Activated naive CD4-positive, alpha-beta T cell treated with Interleukin-2 at 50 U/mL for 16 hours (primary cell): ENCODE measurements at regions not wholly inside any gene's neighbourhood (a gene's known extent, or its start where the extent isn't known, plus 50 kb on each side); places are given as distances from the start of the nearest gene placed in this dataset.
"Not testable (repeated sequence)": the region's sequence is repeated elsewhere in the genome, so short reads cannot be mapped to it uniquely, and the experiment has no call there.

Experiments used
- DNase-seq: peaks from one replicate; pipeline ENCODE4 v3.0.0-alpha.2; 2020

DNA sequence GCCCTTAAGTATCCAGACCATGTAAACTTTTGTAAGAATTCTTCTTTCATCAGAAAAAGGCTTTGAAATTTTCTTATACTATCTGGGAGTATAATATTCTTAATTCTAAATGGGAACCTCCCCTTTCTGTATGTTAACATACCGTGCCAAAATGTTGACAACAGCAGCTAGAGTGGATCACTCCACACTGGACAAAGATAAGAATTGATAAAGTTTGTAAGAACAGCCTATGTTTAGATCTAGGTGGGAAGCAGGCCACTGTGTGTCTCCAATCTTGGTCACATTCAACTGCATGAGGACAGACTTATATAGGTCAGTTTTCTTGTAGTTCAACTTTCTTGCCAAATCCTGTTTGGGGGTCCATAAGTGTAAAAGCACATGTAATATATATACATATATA is 235.7 kb downstream of the RPIA start:
- DNase-seq = no peak

DNA sequence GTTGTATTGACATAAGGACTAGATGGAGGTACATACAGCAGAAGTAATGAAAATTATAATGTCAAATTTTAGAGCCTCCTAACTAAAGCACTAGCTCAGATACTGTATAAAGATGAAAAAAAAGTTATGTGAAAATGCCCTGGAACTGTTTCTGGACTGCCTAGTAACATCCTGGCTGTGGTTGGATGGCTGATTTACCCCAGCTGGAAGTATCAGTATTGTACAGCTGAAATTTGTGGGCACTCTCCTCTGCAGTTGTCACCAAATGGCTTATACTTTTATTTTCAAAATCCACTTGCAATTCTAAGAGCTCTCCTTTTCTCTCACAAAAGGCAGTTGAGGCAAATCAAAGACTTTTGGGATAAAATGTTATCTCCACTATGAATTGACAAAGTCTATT is 239.2 kb downstream of the RPIA start:
- no peak for DNase-seq

DNA sequence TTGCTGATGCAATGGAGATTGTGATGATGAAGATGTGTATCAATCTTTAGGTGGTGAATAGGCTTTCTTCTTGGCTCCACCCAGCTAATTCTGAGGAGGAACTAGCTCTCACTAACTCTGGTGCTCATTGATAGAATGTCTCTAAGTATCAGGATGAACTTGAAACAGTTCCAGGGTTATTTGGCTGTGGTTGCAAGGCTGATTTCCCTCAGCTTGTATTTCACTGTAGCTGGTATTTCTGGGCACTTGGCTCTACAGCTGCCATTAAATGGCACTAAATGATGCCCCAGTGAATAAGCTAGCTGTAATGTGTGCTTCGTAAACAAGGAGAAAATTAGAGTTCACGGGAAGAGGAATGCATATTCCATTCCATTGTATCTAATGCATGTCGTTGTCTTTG is 241.2 kb downstream of the RPIA start:
- DNase-seq = no peak

GRCh38 chr2:88933091-88933490 is 241.6 kb downstream of the RPIA start:
- no peak for DNase-seq

DNA sequence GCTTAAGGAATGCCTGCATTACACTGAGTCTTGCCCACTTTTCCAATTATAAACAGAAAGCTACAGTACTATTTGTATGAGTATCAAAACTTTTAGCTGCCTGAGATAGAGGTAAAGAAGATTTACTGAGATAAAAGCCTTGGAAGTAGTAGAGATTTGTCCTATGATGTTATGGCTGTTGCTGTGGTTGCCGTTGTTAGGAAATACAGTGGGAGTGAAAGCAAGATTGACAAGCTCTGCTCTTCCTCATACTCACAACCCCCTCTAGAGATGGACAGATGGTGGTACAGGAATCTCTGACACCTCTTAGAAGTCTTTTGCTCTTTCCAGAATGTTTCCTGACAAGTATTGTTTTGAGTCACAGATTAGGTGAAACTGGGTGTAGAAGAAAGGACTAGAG is 242.5 kb downstream of the RPIA start:
- no peak for DNase-seq

DNA sequence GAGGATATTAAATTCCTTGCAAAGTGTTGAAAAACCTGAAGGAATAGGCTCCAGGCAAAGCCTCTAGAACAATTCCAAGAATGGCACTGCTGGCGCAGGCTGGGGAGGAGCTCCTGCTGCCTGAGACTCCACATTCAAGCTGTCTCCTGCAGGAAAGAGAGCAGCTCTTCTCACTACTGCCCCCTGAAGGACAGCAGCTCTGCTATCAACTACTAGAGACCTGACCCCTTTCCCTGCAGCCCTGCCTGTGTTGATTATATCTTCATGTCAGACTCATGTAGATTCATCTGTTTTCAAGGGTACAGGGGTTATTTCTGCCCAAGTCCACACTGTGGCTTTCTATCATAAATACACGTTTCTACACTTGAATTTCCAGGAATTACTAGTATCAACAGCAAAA is 249.7 kb downstream of the RPIA start:
- not testable (repeated sequence) for DNase-seq

DNA sequence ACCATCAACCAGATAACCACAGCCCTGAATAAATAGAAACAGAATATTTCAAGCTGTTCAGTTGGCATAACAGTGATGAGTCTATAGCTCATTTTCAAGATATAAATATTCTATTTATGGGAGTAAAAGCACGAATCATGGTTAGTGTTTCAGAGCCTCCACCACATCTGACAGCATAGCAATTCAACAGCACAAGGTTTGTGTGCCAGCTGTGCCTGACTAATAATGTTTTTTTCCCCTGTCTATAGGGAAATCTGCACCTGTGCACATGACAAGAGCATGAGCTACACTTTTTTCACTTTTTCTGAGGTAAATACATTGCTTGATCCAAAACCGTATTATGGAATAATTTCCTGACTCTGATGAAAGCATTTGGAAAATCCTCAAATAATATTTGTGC is 251.3 kb downstream of the RPIA start:
- no peak for DNase-seq

- DNase-seq = no peak
Measured at GRCh38 chr2:88949336-88949735, 257.9 kb downstream of the RPIA start.

DNA sequence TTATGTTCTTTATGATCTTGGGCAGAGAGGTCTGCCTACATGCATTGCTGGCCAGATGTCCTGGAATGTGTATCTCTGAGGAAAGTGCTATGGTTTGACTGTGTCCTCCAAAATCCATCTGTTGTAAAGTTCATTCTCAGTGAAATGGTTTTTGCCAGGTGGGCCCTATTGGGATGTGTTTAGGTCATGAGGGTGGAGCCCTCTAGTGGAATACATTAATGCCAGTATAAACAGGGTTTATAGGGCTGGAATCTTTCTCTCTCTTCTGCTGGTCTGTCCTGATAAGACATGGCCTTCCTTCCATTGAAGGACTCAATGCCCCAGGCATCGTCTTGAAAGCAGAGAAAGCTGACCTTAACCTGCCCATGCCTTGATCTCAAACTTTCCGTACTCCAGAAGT is 258.5 kb downstream of the RPIA start:
- DNase-seq = no peak

- no peak for DNase-seq
Measured at GRCh38 chr2:88955607-88956006, 264.1 kb downstream of the RPIA start.

GRCh38 chr2:88959480-88960204 is 268.2 kb downstream of the RPIA start:
- DNase-seq = no peak

- not testable (repeated sequence) for DNase-seq
Measured at GRCh38 chr2:88961323-88961722, 269.9 kb downstream of the RPIA start.

- no peak for DNase-seq
Measured at GRCh38 chr2:88967844-88968243, 276.4 kb downstream of the RPIA start.

DNA sequence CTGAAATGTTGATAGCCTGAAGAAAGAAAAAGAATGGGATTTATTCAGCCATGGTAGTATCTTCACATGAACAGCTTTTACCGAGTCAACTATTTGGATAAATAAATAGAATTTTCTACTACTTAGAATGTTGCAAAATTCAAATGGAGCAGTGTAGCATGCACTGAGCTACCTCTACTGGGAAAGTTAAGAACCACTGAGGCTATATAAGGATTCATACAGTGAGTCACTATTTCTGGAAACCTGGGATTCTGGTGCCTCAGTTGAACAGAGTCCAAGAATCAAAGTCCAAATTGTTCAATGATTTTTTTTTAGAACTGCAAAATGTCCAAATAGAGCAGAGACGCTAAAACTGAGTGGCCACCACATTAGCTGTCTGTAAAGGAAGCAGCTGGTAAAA is 286.5 kb downstream of the RPIA start:
- DNase-seq = not testable (repeated sequence)

DNA sequence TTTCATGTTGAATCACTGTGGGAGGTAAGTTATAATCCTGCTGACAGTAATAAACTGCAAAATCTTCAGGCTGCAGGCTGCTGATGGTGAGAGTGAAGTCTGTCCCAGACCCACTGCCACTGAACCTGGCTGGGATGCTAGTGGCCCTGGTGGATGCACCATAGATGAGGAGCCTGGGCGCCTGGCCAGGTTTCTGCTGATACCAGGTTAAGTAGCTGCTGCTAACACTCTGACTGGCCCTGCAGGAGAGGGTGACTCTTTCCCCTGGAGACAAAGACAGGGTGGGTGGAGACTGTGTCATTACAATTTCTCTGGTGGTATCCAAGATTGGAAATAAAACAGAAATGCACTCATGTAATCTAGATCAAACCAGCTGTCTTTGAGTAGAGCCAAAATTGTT is 287.0 kb downstream of the RPIA start:
- DNase-seq = not testable (repeated sequence)

DNA sequence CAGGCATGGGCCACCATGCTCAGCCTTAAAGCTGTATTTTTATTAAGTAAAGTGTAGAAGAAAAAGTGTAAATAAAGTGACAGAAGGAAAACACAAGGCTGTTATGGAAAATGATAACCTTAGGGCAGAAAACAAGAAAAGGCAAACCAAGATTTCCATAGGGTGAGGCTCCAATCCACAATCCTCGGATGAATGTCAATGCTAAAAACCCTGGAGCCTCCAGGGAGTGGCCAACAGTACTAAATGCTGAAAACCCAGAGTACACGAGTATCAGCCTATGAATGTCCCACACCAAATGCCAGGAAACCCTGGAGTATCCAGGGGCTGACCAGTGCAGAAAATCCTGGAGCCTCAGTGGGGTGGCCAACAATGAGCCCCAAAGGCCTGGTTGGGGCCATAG is 292.6 kb downstream of the RPIA start:
- not testable (repeated sequence) for DNase-seq

GRCh38 chr2:88986721-88987330 is 295.4 kb downstream of the RPIA start:
- DNase-seq = not testable (repeated sequence)

DNA sequence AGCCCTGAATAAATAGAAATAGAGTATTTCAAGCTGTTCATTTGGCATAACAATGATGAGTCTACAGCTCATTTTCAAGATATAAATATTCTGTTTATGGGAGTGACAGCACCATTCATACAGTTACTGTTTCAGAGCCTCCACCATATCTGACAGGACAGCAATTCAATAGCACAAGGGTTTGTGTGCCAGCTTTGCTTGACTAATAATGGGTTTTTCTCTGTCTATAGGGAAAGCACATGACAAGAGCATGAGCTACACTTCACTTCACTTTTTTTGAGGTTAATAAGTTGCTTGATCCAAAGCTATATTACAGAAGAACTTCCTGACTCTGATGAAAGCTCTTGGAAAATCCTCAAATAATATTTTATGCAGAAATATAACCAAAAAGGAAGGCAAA is 297.1 kb downstream of the RPIA start:
- not testable (repeated sequence) for DNase-seq

GRCh38 chr2:88992819-88993218 is 301.3 kb downstream of the RPIA start:
- not testable (repeated sequence) for DNase-seq

DNA sequence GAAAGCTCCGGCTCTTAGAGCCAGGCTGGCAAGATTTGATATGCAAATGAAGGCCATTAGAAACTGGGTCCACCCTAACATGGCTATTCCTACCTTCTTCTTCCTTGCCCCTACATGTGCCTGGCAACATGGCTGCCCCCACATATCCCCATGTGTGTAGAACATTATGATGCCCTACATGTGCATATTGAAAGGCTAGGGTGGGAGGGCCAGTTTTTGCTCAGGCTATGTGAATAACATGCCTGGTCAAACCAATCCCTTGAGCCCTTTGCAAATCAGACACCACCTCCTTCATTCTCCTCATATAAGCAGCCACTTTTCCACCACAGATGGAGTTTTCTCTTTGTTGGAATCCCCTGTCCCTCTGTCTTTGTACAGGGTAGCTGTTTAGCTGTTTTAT is 303.4 kb downstream of the RPIA start:
- not testable (repeated sequence) for DNase-seq

DNA sequence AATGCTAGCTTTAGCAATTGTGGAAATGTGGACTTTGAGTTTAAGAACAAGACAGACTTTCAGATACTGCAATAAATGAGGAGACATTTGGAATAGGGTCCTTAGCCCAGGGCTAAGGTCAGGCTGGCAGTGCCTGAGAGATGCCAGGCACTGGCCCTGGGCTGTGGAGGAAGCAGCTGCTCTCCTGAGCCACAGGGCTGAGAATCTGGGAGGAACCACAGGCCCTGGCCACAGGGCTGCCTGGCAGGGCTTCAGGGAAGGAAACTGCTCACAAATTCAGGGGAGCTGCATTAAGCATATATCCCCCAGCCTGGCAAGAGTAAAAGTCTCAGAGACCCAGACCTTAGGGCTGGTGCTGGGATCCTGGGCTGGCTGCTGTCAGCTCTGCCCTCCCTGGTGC is 305.1 kb downstream of the RPIA start:
- not testable (repeated sequence) for DNase-seq

GRCh38 chr2:88999365-88999764 is 307.9 kb downstream of the RPIA start:
- DNase-seq = no peak

DNA sequence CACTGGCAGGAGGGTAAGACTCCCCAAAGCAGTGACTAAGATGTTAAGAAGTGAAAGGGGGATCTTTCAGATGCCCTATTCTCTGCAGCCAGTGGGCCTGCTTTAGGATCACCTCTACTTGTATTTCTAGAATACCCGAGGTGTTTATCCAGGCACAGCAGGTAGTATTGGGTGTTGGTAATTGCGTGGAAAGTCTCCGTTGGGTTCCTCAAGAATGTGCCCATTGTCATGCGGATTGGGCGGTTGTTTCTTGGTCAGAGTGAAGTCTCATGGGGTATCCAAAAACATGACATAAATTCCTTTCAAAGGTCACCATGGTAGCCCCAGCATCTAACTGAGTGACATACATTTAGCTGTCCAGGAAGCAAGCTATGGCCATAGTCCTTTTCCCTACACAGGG is 308.8 kb downstream of the RPIA start:
- no peak for DNase-seq

- not testable (repeated sequence) for DNase-seq
Measured at GRCh38 chr2:89004238-89004637, 312.8 kb downstream of the RPIA start.

- not testable (repeated sequence) for DNase-seq
Measured at GRCh38 chr2:89020566-89020965, 329.1 kb downstream of the RPIA start.
